ENCODE measurements at regions not wholly inside any gene's neighbourhood (a gene's known extent, or its start where the extent isn't known, plus 50 kb on each side); places are given as distances from the start of the nearest gene placed in this dataset.

DNA sequence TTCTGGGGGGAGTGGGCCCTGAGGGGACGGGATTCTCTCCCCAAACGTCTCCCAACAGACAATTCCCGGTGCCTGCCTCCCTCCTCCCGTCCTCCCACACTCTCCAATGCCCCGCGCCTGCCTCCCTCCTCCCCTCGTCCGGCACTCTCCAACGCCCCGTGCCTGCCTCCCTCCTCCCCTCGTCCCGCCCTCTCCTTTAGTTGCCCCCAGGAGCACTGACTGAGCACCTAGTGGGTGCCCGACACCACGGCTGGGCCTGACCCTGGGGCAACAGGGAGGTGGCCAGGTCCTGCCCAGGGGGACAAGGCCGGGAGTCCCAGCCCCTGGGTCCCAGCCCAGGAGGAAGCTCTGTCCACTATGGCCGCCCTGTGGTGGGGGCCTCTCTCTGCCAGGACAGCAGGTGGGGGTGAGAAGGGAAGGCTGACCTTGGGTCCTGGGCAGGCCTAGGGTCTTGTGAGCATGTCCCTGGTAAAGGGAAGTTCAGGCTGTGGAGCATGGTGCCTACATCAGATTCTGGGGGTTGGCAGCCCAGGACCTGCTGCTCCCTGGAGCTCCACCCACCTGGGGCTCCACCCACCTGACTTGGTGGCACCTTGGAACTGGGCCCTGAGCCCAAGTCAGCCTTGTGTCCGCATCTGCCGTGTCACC lies 942.3 kb downstream of the BRD1 start:
- Histone ChIP-seq H3K27me3 (replicated peaks in 1 of 7) (peaks cover 0 to 44% (median 0%) of the 10 kb centered on the region in 7 donors), H3K4me1 (no peaks in the 10 kb centered on the region), H3K4me3 (no peak overlapping the region), H3K36me3 (no peaks in the 10 kb centered on the region), H3K27ac (no peak overlapping the region), H3K9me3 (no peaks in the 10 kb centered on the region)
- peak; percentile 47 for DNase-seq
- intact Hi-C loops (cut with DNase I; ENCODE audit: low total_unique reads): no loop called here
- 76 to 80% (median 78%) methylated on average over 16 to 18 of the region's 18 CpGs for WGBS, 5 donors
- TF ChIP-seq, protein P1, sequence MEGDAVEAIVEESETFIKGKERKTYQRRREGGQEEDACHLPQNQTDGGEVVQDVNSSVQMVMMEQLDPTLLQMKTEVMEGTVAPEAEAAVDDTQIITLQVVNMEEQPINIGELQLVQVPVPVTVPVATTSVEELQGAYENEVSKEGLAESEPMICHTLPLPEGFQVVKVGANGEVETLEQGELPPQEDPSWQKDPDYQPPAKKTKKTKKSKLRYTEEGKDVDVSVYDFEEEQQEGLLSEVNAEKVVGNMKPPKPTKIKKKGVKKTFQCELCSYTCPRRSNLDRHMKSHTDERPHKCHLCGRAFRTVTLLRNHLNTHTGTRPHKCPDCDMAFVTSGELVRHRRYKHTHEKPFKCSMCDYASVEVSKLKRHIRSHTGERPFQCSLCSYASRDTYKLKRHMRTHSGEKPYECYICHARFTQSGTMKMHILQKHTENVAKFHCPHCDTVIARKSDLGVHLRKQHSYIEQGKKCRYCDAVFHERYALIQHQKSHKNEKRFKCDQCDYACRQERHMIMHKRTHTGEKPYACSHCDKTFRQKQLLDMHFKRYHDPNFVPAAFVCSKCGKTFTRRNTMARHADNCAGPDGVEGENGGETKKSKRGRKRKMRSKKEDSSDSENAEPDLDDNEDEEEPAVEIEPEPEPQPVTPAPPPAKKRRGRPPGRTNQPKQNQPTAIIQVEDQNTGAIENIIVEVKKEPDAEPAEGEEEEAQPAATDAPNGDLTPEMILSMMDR (IDR thresholded peaks at IDR 0.05 in 8 of 11, conservative IDR thresholded peaks at IDR 0.05 in 3 of 11): no peak
- TF ChIP-seq POLR2AphosphoS5 (IDR thresholded peaks at IDR 0.05): no peak
- no peak for TF ChIP-seq POLR2A (IDR thresholded peaks at IDR 0.05)

DNA sequence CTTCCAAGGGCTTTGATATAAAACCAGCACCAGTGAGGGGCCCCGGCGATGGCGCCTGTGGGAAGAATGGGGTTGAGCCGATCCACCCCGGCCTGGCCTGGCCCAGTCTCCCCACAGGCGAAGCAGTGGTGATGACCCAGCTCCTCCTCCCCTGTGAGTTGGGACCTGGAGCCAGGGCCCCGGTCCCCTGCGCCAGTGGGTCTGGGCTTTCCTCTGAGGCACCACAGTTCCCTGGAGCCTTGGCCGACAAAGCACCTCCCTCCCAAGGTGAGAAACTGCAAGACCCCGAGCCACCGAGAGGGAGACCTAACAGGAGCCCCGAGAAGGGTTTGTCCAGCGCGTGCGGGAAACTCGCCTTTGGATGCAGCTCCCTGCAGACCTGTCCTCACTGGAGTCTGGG lies 942.9 kb downstream of the BRD1 start:
- Histone ChIP-seq H3K36me3 (no peaks in the 10 kb centered on the region), H3K4me1 (no peaks in the 10 kb centered on the region), H3K4me3 (no peak overlapping the region), H3K27me3 (replicated peaks in 1 of 7) (peaks cover 0 to 38% (median 0%) of the 10 kb centered on the region in 7 donors), H3K27ac (no peak overlapping the region), H3K9me3 (no peaks in the 10 kb centered on the region)
- TF ChIP-seq POLR2A (IDR thresholded peaks at IDR 0.05): no peak
- no peak for TF ChIP-seq POLR2AphosphoS5 (IDR thresholded peaks at IDR 0.05)
- TF ChIP-seq, protein P1 (IDR thresholded peaks at IDR 0.05 in 8 of 11, conservative IDR thresholded peaks at IDR 0.05 in 3 of 11): no peak
- intact Hi-C loops (cut with DNase I; ENCODE audit: low total_unique reads): no loop called here
- peak; percentile 42 for DNase-seq
- WGBS, 5 donors: 80 to 89% (median 87%) methylated on average over 15 to 16 of the region's 16 CpGs

DNA sequence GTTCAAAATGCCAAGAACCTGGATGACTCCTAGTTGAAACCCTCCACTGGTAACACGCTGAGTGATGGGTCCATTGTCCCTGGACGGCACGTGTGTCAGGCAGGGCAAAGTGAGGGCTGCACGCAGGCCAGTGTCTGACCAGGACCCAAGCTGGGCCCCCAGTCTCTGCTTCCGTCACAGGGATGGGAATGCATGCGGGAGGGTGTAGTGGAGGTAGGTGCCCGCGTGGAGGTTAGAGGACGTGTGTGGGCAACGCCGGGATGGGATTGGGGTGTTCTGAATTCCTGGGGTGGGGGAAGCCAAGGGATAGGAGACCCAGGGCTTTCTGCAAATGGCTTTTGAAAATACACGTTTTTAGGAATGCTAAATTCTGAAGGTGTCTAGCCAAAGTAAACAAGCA lies 943.3 kb downstream of the BRD1 start:
- Histone ChIP-seq H3K4me1 (no peaks in the 10 kb centered on the region), H3K4me3 (no peak overlapping the region), H3K27me3 (replicated peaks in 1 of 7) (peaks cover 0 to 34% (median 0%) of the 10 kb centered on the region in 7 donors), H3K27ac (no peak overlapping the region), H3K36me3 (no peaks in the 10 kb centered on the region), H3K9me3 (no peaks in the 10 kb centered on the region)
- WGBS, 5 donors: 70 to 81% (median 78%) methylated on average over 12 of the region's 12 CpGs
- TF ChIP-seq, protein P1 (IDR thresholded peaks at IDR 0.05 in 8 of 11, conservative IDR thresholded peaks at IDR 0.05 in 3 of 11): no peak
- TF ChIP-seq POLR2A (IDR thresholded peaks at IDR 0.05) (no peak), POLR2AphosphoS5 (IDR thresholded peaks at IDR 0.05) (no peak)
- DNase-seq: peak; percentile 39
- intact Hi-C loops (cut with DNase I; ENCODE audit: low total_unique reads): no loop called here

DNA sequence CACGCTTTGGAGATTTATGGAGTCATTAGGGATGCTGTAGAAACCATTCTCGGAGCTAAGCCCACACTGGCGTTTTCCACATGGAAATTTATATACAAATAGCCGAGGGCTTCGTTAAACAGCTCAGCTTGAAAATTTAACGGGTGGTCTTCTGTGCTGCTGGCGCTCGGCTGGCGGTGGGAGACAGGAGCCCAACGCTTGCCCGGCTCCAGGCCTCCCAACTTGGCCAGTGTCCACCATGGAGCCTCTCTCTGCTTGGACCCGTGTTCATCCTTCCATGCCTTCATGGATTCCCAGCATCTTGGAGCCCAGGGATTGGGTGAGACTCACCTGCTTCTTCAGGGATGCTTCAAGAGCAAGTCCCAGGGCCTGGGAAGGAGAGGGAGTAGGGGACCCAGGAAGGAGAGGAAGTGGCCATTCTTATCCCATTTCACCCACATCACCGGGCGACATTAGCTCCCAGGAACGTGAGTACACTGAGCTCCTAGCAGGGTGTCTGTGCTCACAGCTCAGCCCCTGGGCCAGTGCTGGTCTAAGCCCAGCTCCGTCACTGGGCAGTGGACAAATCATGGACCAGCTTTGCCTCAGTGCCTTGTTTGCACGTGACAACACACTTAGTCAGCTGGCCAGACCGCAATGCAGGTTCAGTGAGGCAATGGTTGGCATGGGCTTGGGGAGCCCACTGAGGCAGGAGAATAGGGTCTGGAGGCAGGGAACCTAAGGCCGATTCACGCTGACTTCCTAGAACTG lies 944.3 kb downstream of the BRD1 start:
- Histone ChIP-seq H3K36me3 (no peaks in the 10 kb centered on the region), H3K4me1 (no peaks in the 10 kb centered on the region), H3K9me3 (no peaks in the 10 kb centered on the region), H3K27me3 (replicated peaks in 1 of 7) (peaks cover 0 to 28% (median 0%) of the 10 kb centered on the region in 7 donors), H3K4me3 (no peak overlapping the region), H3K27ac (no peak overlapping the region)
- WGBS, 5 donors: 83 to 87% (median 85%) methylated on average over 19 to 20 of the region's 20 CpGs
- TF ChIP-seq POLR2A (IDR thresholded peaks at IDR 0.05) (no peak), POLR2AphosphoS5 (IDR thresholded peaks at IDR 0.05) (no peak)
- TF ChIP-seq, protein P1 (IDR thresholded peaks at IDR 0.05 in 8 of 11, conservative IDR thresholded peaks at IDR 0.05 in 3 of 11): no peak
- intact Hi-C loops (cut with DNase I; ENCODE audit: low total_unique reads): no loop called here
- DNase-seq: peak; percentile 40

All from spleen (tissue), 11 donors.